ENCODE measurements at regions not wholly inside any gene's neighbourhood (a gene's known extent, or its start where the extent isn't known, plus 50 kb on each side); places are given as distances from the start of the nearest gene placed in this dataset.

DNA sequence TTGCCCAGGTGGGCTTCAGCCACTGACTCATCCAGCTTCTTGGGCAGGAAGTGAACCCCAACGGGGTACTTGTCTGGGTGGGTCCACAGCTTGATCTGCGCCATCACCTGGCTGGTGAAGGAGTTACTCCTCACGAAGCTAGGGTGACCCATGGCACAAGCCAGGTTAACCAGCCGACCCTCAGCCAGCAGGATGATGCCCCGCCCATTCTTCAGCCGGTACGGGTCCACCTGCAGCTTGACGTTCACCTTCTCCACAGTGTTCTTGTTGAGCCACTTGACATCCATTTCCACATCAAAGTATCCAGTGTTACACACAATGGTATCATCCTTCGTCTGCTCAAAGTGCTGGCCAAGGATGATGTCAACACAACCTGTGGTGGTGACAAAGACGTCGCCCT lies 121.3 kb upstream of the NXPH2 start:
- TF ChIP-seq, protein P1, sequence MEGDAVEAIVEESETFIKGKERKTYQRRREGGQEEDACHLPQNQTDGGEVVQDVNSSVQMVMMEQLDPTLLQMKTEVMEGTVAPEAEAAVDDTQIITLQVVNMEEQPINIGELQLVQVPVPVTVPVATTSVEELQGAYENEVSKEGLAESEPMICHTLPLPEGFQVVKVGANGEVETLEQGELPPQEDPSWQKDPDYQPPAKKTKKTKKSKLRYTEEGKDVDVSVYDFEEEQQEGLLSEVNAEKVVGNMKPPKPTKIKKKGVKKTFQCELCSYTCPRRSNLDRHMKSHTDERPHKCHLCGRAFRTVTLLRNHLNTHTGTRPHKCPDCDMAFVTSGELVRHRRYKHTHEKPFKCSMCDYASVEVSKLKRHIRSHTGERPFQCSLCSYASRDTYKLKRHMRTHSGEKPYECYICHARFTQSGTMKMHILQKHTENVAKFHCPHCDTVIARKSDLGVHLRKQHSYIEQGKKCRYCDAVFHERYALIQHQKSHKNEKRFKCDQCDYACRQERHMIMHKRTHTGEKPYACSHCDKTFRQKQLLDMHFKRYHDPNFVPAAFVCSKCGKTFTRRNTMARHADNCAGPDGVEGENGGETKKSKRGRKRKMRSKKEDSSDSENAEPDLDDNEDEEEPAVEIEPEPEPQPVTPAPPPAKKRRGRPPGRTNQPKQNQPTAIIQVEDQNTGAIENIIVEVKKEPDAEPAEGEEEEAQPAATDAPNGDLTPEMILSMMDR (conservative IDR thresholded peaks at IDR 0.05; ENCODE audit: low read depth, low read length): no peak
- no peak overlapping the region for H3K4me3 ChIP-seq (ENCODE audit: low read length)
- no peak for DNase-seq (ENCODE audit: low read depth)

DNA sequence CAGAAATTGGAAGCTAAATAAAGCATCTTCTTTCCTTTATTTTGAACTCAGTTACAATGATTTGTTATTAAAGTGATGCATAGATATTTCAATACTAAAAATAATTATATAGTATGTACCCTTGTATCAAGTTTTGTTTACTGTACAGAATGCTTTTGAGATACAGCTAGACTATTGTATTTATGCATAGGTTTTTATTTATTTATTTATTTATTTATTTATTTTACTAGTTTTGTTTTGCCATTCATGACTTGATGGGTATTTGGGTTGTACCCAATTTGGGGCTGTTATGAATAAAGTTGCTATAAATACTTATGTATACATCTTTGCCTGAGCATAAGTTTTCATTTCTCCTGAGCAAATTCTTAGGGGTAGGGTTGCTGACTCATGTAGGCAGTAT lies 118.7 kb upstream of the NXPH2 start:
- TF ChIP-seq, protein P1 (conservative IDR thresholded peaks at IDR 0.05; ENCODE audit: low read depth, low read length): no peak
- DNase-seq (ENCODE audit: low read depth): no peak
- H3K4me3 ChIP-seq (ENCODE audit: low read length): no peak overlapping the region

DNA sequence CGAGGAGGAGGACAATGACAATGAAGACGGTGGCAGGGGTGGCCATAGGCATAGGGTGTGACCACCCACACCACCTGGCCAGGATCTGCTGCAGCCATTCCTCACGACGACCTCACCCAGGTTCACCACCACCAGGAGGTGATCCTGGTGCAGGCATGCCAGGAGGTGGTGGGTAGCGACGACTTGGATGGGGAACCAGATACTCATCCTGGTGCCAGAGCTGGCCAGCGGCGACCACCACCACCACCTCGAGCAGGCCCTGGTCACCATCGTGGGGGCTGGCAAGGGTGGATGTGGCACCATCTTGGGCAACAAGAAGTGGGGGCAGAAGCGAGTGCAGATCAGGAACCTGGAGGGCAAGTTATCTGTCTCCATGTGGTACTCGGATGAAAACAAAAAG lies 117.1 kb upstream of the NXPH2 start:
- H3K4me3 ChIP-seq (ENCODE audit: low read length): no peak overlapping the region
- TF ChIP-seq, protein P1 (conservative IDR thresholded peaks at IDR 0.05; ENCODE audit: low read depth, low read length): no peak
- DNase-seq (ENCODE audit: low read depth): no peak

DNA sequence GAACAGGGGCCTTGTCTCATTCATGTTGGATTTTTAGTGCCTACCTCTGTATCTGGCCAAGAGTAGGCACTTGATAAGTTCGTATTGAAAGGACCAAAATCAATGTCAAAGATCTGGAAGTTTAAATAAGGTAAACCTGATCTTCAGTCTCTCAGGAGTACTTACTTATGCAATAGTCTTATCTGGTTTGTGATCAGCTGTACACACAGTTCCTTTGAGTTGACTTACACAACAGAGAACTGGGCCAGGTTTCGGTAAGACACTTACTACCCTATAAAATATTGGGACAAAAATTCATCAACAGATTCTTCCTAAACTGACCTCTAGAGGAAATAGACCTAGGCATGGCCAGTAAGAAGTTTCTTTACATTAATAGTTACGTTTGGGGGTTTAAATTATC lies 113.6 kb upstream of the NXPH2 start:
- DNase-seq (ENCODE audit: low read depth): no peak
- TF ChIP-seq, protein P1 (conservative IDR thresholded peaks at IDR 0.05; ENCODE audit: low read depth, low read length): no peak

DNA sequence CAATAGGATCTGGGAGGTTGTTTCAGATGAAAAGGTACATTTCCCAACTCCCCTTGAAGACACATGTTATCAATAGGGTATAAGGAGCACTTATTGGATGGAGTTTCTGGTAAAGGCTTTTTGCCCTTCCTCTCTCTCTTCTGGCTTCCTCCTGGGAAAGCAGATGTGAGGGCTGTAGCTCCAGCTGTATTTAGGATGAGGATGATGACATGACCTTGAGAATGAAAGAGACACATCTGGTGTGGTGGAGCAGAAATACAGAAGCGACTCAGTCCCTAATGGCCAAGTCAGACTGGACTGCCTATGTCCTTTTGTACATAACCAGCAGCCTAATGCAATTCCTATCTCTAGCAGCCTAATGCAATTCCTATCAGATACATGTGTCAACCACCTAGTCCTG lies 100.9 kb upstream of the NXPH2 start:
- TF ChIP-seq, protein P1 (conservative IDR thresholded peaks at IDR 0.05; ENCODE audit: low read depth, low read length): no peak
- no peak overlapping the region for H3K4me3 ChIP-seq (ENCODE audit: low read length)
- DNase-seq (ENCODE audit: low read depth): no peak

More for the DNA sequence above, 113.6 kb upstream of the NXPH2 start:
- no peak overlapping the region for H3K4me3 ChIP-seq (ENCODE audit: low read length)

DNA sequence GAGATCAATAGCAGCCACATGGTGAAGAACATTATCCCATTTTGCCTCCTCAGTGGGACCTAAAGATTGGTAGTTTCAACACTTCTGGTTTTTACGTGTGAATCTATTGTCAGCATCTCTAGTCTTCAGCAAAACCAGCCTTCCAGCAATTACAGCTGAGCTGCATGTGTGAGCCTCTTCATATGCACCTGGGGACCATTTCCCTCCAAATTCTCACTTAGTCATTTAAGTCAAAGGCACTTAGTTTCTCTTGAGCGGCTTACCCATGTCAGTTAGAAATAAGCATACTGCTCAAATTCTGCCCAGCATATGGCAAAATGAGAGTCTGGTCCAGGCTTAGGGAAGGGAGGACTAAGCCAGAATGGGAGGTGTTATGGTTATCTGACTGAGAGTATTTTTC lies 99.7 kb upstream of the NXPH2 start:
- TF ChIP-seq, protein P1 (conservative IDR thresholded peaks at IDR 0.05; ENCODE audit: low read depth, low read length): no peak
- no peak overlapping the region for H3K4me3 ChIP-seq (ENCODE audit: low read length)

DNA sequence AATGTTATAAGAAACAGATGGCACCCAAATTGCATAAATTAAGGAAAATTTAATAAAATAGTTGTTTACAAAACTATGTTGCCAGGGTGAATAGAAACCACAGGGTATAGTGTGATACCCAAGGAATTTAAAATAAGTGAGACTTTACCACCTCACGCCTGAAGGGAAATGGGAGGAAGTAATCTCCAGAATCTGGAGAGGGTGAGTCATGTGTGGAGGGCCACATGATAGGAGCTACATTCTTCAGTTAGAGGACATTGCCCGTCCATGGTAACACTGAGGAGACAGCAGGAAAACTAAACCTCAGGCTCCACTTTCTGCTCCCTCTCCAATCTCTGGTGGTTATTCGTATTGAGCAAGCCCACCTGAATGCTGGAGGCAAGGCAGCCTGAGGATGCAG lies 97.2 kb upstream of the NXPH2 start:
- H3K4me3 ChIP-seq (ENCODE audit: low read length): no peak overlapping the region
- TF ChIP-seq, protein P1 (conservative IDR thresholded peaks at IDR 0.05; ENCODE audit: low read depth, low read length): no peak
- DNase-seq (ENCODE audit: low read depth): peak; percentile 29

More for the DNA sequence above, 99.7 kb upstream of the NXPH2 start:
- no peak for DNase-seq (ENCODE audit: low read depth)

Data from retinal pigment epithelial cell (primary cell).